Panc1 (cell line): ENCODE measurements at regions not wholly inside any gene's neighbourhood (a gene's known extent, or its start where the extent isn't known, plus 50 kb on each side); places are given as distances from the start of the nearest gene placed in this dataset.

Source experiments
- ATAC-seq: fragments of 200-7000 bp; cut with Tn5 transposase; 2 replicates; pipeline ENCODE4 v1.9.1; 2020; ENCODE audit warnings: mild to moderate bottlenecking, moderate library complexity
- BruUV-seq: library from RNA; stranded (reverse); fragments of 400-500 nt; replicated peaks from 2 replicates; lab custom pipeline; 2021; lab: Mats Ljungman, UMichigan
- CTCF ChIA-PET: fragments of 300-600 bp; sonication (Branson Sonifier 250); formaldehyde crosslinking; loops from one replicate; lab custom pipeline; 2022; ENCODE audit warnings: antibody characterized with exemption; lab: Charles Lee
- POLR2A ChIA-PET: fragments of 300-600 bp; sonication (Branson Sonifier 250); formaldehyde crosslinking; loops from one replicate; lab custom pipeline; 2022; ENCODE audit warnings: antibody characterized with exemption; lab: Charles Lee
- DNase-seq: peaks from one replicate; pipeline ENCODE4 v3.0.0-alpha.2; 2010; ENCODE audit warnings: low read depth, low spot score
- H3K27ac ChIP-seq: 2 replicates; pipeline ENCODE4 v1.5.1; 2011; ENCODE audit warnings: mild to moderate bottlenecking, low read length, inconsistent platforms
- H3K27me3 ChIP-seq: fragments of 200-500 bp; sonication (Bioruptor generic); 2 replicates; pipeline ENCODE4 v1.6.0; 2014; ENCODE audit warnings: low read length, inconsistent platforms; ENCODE audit not compliant: control insufficient read depth, insufficient read depth
- H3K36me3 ChIP-seq: fragments of 200-500 bp; sonication (Bioruptor generic); 2 replicates; pipeline ENCODE4 v1.5.1; 2014; ENCODE audit warnings: inconsistent platforms, mild to moderate bottlenecking, low read length, moderate library complexity; ENCODE audit not compliant: control insufficient read depth, insufficient read depth
- H3K4me1 ChIP-seq: 2 replicates; pipeline ENCODE4 v1.5.1; 2011; ENCODE audit warnings: inconsistent platforms, mild to moderate bottlenecking, low read length, moderate library complexity; ENCODE audit not compliant: control insufficient read depth, insufficient read depth
- H3K4me3 ChIP-seq, 2 experiments: 2 replicates each; pipeline ENCODE4 v1.5.1; 2011 to 2012; ENCODE audit warnings: low read depth in 2 of 2, low read length in 2 of 2, mild to moderate bottlenecking in 2 of 2, inconsistent platforms in 1 of 2, moderate library complexity in 1 of 2
- H3K9me3 ChIP-seq: fragments of 200-500 bp; sonication (Bioruptor generic); 2 replicates; pipeline ENCODE4 v1.5.1; 2014; ENCODE audit warnings: low read depth, mild to moderate bottlenecking, inconsistent platforms, low read length, moderate library complexity; ENCODE audit not compliant: control insufficient read depth, insufficient read depth
- CTCF ChIP-seq: fragments of 450-650 bp; IDR thresholded peaks from 2 replicates; pipeline ENCODE4 v1.5.1; 2017; ENCODE audit warnings: mild to moderate bottlenecking
- POLR2AphosphoS5 ChIP-seq: IDR thresholded peaks from 2 replicates; pipeline ENCODE4 v1.6.1; 2012; ENCODE audit warnings: mild to moderate bottlenecking, low read depth, low read length, moderate library complexity
- REST ChIP-seq, 2 experiments: IDR thresholded peaks; 2 replicates each; pipeline ENCODE4 v1.6.1; 2011 to 2012; ENCODE audit warnings: low read depth in 2 of 2, control low read depth in 1 of 2, low read length in 1 of 2, mild to moderate bottlenecking in 1 of 2, moderate library complexity in 1 of 2; ENCODE audit not compliant: insufficient read depth in 1 of 2
- SIN3A ChIP-seq: IDR thresholded peaks from 2 replicates; pipeline ENCODE4 v1.6.1; 2012; ENCODE audit warnings: low read depth, mild to moderate bottlenecking, low read length, moderate library complexity, borderline replicate concordance; ENCODE audit not compliant: insufficient read depth
- TCF7L2 ChIP-seq: IDR thresholded peaks from 2 replicates; pipeline ENCODE4 v1.6.1; 2011; ENCODE audit warnings: mild to moderate bottlenecking, low read depth, low read length, inconsistent platforms
- in situ Hi-C: cut with HindIII; loops from 2 replicates; pipeline ENCODE4 v1.10.0; 2016; ENCODE audit warnings: low sequenced_read_pairs, low pct_unique_long_range_greater_than_20kb
- intact Hi-C: fragments of 100-400 bp; cut with micrococcal nuclease; formaldehyde crosslinking; loops from one replicate; pipeline ENCODE4 v1.10.0; 2022; ENCODE audit not compliant: unreplicated experiment

DNA sequence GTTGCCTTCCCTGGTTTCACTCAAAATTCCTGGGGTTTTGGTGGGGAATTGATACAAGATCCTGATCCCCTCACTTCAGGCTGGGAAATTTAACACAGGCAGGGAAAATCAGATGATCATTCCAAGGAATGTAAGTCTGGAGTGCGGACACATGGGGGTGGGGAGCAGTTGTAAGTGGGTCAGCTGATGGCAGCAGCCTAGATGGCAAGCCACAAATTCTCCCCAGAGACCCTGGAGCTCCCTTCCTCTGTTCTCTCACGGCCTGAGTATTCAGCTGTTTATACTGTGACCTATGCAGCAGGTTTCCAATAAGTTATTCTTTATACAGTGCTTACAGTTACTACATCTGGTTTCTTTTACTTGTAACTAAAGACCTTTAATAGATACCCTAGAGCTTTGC, 144.9 kb downstream of the SH3BGRL2 start:
- no TSS peak for BruUV-seq
- no peak overlapping the region for H3K4me3 ChIP-seq
- in situ Hi-C loops, result no loop called here
- H3K27me3 ChIP-seq, result no peaks in the 10 kb centered on the region
- peaks cover 5% of the 10 kb centered on the region for H3K4me1 ChIP-seq
- TF ChIP-seq TCF7L2, result no peak
- TF ChIP-seq POLR2AphosphoS5, result no peak
- no peak for TF ChIP-seq SIN3A
- no peak for TF ChIP-seq CTCF
- no peak for TF ChIP-seq REST (IDR thresholded peaks at IDR 0.05; ENCODE audit: insufficient read depth in 1 of 2, low read depth in 2 of 2, low read length in 1 of 2)
- ATAC-seq (no peak), DNase-seq (no peak)
- no peaks in the 10 kb centered on the region for H3K9me3 ChIP-seq
- no peak overlapping the region; the same call in 1 of the 2 replicates for H3K27ac ChIP-seq
- POLR2A ChIA-PET, result no interaction called here
- intact Hi-C loops, result loop anchor here (5.0 kb wide), 1 partner anchor 36 kb away; no protein-coding TSS in a partner anchor
- CTCF ChIA-PET, result interaction anchor here (0.6 kb wide), 1 partner anchor 94 kb away, joined by 3 read pairs; no protein-coding TSS in a partner anchor
- H3K36me3 ChIP-seq, result no peaks in the 10 kb centered on the region

- H3K4me3 ChIP-seq, result no peak overlapping the region
- H3K9me3 ChIP-seq, result no peaks in the 10 kb centered on the region
- intact Hi-C loops, result loop anchor here (5.0 kb wide), 1 partner anchor 37 kb away; no protein-coding TSS in a partner anchor
- in situ Hi-C loops, result no loop called here
- H3K36me3 ChIP-seq, result no peaks in the 10 kb centered on the region
- ChIA-PET CTCF (no interaction called here), POLR2A (no interaction called here)
- DNase-seq (no peak), ATAC-seq (no peak)
- TF ChIP-seq SIN3A, result no peak
- no peak for TF ChIP-seq CTCF
- no peak for TF ChIP-seq POLR2AphosphoS5
- no peak for TF ChIP-seq REST (IDR thresholded peaks at IDR 0.05; ENCODE audit: insufficient read depth in 1 of 2, low read depth in 2 of 2, low read length in 1 of 2)
- TF ChIP-seq TCF7L2, result no peak
- H3K27ac ChIP-seq, result no peak overlapping the region
- no peaks in the 10 kb centered on the region for H3K27me3 ChIP-seq
- H3K4me1 ChIP-seq, result peaks cover 5% of the 10 kb centered on the region
- BruUV-seq, result no TSS peak
Observed at GRCh38 chr6:79775222-79775621, 144.1 kb downstream of the SH3BGRL2 start.
